Mesothelial cell of epicardium (in vitro differentiated cells): ENCODE measurements at regions not wholly inside any gene's neighbourhood (a gene's known extent, or its start where the extent isn't known, plus 50 kb on each side); places are given as distances from the start of the nearest gene placed in this dataset.

Experiments
- DNase-seq, 2 experiments: peaks; one replicate each; pipeline ENCODE4 v3.0.0; 2021; ENCODE audit warnings: low spot score in 2 of 2; ENCODE audit not compliant: unreplicated experiment in 2 of 2
- H3K27ac Mint-ChIP-seq: 2 replicates; pipeline ENCODE4 v1.8.0; 2021; ENCODE audit warnings: mixed read lengths
- H3K27me3 Mint-ChIP-seq: 2 replicates; pipeline ENCODE4 v1.8.0; 2021; ENCODE audit warnings: low read depth, mixed read lengths
- H3K36me3 Mint-ChIP-seq: 2 replicates; pipeline ENCODE4 v1.8.0; 2021; ENCODE audit warnings: mixed read lengths
- H3K4me1 Mint-ChIP-seq: 2 replicates; pipeline ENCODE4 v1.8.0; 2021; ENCODE audit warnings: mixed read lengths
- H3K4me3 Mint-ChIP-seq: 2 replicates; pipeline ENCODE4 v1.8.0; 2021; ENCODE audit warnings: mild to moderate bottlenecking, moderate library complexity, mixed read lengths
- H3K9me3 Mint-ChIP-seq: 2 replicates; pipeline ENCODE4 v1.8.0; 2021; ENCODE audit warnings: mixed read lengths
- TF ChIP-seq, protein P1 (sequence below): fragments of 200-600 bp; sonication (generic); IDR thresholded peaks from one replicate; pipeline ENCODE4 v1.5.0; 2021; ENCODE audit warnings: antibody characterized with exemption; ENCODE audit not compliant: unreplicated experiment

DNA sequence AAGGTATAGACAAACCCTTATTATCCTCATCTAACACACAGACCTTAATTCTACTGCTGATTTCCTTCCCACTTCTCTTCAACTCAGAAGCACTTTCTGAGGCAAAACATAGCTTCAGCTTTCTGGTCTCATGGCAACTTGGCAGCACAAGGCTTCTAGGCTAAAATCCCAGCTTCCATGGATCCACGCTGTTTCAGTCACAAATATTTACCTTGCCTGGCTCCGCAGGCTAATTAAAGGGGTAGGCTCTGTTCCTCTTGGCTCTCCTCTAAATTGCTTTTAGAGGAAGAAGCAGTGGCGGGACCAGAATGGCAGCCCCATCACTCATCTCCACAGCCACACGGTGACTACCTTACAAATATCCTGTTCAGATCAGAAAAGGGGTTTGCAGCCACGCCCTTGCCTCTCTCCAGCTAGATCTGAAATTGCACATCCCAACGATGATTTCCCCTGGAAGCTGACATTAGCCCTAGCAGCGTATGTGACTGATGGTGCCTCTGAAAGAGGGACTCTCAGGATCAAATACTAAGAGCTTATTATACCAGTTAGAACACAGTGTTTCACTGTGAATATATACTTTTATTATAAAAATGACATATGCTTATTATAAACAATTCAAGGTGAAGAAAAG is 221.5 kb upstream of the NUDT4 start:
- Mint-ChIP-seq H3K36me3 (peaks cover 3% of the 10 kb centered on the region), H3K4me3 (no peak overlapping the region), H3K27me3 (no peaks in the 10 kb centered on the region), H3K4me1 (peaks cover 6% of the 10 kb centered on the region), H3K9me3 (peaks cover 28% of the 10 kb centered on the region), H3K27ac (peak overlapping the region; percentile 64)
- no peak for DNase-seq
- TF ChIP-seq, protein P1, sequence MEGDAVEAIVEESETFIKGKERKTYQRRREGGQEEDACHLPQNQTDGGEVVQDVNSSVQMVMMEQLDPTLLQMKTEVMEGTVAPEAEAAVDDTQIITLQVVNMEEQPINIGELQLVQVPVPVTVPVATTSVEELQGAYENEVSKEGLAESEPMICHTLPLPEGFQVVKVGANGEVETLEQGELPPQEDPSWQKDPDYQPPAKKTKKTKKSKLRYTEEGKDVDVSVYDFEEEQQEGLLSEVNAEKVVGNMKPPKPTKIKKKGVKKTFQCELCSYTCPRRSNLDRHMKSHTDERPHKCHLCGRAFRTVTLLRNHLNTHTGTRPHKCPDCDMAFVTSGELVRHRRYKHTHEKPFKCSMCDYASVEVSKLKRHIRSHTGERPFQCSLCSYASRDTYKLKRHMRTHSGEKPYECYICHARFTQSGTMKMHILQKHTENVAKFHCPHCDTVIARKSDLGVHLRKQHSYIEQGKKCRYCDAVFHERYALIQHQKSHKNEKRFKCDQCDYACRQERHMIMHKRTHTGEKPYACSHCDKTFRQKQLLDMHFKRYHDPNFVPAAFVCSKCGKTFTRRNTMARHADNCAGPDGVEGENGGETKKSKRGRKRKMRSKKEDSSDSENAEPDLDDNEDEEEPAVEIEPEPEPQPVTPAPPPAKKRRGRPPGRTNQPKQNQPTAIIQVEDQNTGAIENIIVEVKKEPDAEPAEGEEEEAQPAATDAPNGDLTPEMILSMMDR = no peak

DNA sequence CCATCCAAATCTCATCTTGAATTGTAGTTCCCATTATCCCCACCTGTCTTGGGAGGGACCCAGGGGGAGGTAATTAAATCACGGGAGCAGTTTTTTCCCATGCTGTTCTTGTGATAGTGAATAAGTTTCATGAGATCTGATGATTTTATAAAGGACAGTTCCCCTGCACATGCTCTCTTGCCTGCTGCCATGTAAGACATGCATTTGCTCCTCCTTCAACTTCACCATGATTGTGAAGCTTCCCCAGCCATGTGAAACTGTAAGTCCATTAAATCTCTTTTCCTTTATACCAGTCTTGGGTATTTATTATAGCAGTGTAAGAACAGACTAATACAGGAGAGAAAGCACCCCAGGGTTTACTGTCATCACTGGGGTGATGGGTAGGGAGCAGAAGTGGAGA is 220.4 kb upstream of the NUDT4 start:
- Mint-ChIP-seq H3K4me3 (no peak overlapping the region), H3K36me3 (peaks cover 3% of the 10 kb centered on the region), H3K27ac (no peak overlapping the region), H3K4me1 (peaks cover 6% of the 10 kb centered on the region), H3K9me3 (peaks cover 30% of the 10 kb centered on the region), H3K27me3 (no peaks in the 10 kb centered on the region)
- TF ChIP-seq, protein P1 = no peak
- DNase-seq = no peak

DNA sequence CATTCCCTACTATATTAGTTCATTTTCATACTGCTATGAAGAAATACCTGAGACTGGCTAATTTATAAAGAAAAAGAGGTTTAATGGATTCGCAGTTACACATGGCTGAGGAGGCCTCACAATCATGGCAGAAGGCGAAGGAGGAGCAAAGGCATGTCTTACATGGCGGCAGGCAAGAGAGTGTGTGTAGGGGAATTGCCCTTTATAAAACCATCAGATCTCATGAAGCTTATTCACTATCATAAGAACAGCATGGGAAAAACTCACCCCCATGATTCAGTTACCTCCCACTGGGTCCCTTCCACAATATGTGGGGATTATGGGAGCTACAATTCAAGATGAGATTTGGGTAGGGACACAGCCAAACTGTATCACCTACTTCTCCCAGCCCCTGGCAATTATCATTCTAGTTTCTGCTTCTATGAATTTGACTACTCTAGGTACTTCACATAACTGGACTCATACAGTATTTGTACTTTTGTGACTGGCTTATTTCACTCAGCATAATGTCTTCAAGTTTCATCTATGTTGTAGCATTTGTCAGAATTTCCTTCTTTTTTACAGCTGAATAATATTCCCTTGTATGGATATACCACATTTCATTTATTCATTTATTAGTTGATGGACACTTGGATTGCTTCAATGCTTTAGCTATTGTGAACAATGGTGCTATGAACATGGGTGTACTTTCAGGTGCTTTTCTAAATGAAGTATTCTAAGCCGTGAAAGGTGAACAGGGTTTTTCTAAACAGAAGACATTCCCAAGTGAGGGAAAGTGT is 219.5 kb upstream of the NUDT4 start:
- DNase-seq = no peak
- Mint-ChIP-seq H3K27ac (no peak overlapping the region), H3K4me3 (no peak overlapping the region), H3K4me1 (peaks cover 6% of the 10 kb centered on the region), H3K9me3 (peaks cover 26% of the 10 kb centered on the region), H3K36me3 (peaks cover 3% of the 10 kb centered on the region), H3K27me3 (no peaks in the 10 kb centered on the region)
- TF ChIP-seq, protein P1 = no peak

DNA sequence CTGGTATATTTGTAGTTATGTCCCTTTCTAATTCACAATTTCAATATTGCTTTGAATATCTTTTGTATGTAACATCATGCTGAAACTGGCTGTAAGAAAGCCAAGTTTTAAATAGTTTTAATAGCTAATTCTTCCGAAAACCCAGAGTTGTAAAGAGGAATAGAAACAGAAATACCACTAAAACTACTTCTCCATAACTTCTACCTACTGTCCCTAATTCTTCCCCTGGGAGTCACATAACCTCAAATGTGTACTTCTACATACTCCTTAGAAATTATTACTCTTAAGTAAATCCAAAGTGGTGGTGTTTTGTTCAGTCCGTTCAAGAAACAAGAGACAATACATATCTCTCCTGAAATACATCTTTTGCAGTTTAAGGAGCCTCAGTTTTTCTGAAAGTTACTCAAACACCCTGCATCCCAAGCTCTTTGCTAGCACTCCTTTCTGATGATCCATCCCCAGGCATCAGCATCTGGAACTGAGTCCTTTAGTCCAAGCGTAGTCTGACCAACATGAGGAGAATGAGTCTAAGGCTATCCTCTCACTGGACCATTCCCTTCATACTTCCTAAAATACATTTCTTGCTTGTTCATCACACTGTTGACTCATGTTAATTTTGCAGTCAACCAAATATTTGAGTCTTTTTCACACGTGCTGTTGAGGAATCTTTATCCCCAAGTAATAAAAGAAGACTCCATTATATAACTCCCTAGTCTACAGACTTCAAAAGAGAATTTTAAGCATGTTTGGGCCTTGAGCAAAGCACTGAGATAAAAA is 214.3 kb upstream of the NUDT4 start:
- Mint-ChIP-seq H3K4me3 (no peak overlapping the region), H3K4me1 (peaks cover 8% of the 10 kb centered on the region), H3K9me3 (peaks cover 15% of the 10 kb centered on the region), H3K36me3 (no peaks in the 10 kb centered on the region), H3K27ac (no peak overlapping the region), H3K27me3 (no peaks in the 10 kb centered on the region)
- DNase-seq = no peak
- TF ChIP-seq, protein P1 = no peak

DNA sequence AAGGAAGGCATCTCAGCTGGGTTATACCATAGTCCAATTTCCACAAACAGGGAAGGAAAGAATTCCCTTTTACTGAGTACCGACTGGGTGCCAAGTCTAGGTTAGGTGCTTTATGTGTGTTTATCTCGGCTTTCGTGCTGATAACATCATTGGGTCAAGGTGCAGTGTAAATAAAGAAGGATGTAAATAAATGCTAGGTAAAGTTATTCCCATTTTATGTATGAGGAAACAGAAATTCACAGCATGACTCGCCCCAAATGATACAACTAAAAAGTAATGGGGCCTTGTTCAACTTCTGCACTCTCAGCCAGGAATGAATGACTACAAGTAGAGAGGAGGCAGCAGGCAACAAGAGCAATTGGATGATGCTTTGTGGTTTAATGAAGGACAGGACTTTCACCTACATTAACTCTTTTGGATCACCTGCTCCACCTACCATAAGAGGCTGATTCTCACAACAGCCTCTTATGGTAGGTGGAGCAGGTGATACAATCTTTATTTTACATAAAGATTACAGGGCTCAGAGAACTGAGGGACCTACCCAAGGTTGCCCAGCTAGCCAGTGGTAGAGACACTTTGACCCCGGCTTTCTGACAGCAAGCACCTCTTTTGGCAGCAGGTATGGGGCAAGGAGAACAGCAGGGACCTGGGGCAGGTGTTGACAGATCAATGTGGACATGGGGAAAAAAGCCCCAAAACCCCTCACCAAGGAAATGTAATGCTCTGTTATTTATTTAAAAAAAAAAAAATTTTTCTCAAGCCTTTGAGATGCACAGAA is 213.4 kb upstream of the NUDT4 start:
- no peak overlapping the region for H3K27ac Mint-ChIP-seq
- no peak overlapping the region for H3K4me3 Mint-ChIP-seq

More for the DNA sequence above, 213.4 kb upstream of the NUDT4 start:
- Mint-ChIP-seq H3K4me1 (peaks cover 8% of the 10 kb centered on the region), H3K27me3 (no peaks in the 10 kb centered on the region), H3K9me3 (peaks cover 9% of the 10 kb centered on the region), H3K36me3 (no peaks in the 10 kb centered on the region)
- TF ChIP-seq, protein P1 = no peak
- DNase-seq = no peak
